ENCODE measurements at regions not wholly inside any gene's neighbourhood (a gene's known extent, or its start where the extent isn't known, plus 50 kb on each side); places are given as distances from the start of the nearest gene placed in this dataset.

GRCh38 chr1:238258510-238258909 is 367.8 kb upstream of the ZP4 start:
- Histone ChIP-seq H3K79me2 (ENCODE audit: control insufficient read depth, insufficient read depth, low read length) (no peaks in the 10 kb centered on the region), H3K4me3 (replicated peaks in 1 of 3; ENCODE audit: insufficient read depth in 1 of 3, low read depth in 1 of 3, low read length in 3 of 3) (no peak overlapping the region), H3K27me3 (ENCODE audit: control insufficient read depth in 2 of 2, insufficient read depth in 2 of 2, low read length in 2 of 2) (no peaks in the 10 kb centered on the region), H3K4me2 (ENCODE audit: insufficient read depth, low read length) (no peak overlapping the region), H2AFZ (ENCODE audit: low read depth, low read length) (no peak overlapping the region), H4K20me1 (replicated peaks; ENCODE audit: control insufficient read depth, extremely low read depth, insufficient read depth, low read length) (no peaks in the 10 kb centered on the region), H3K4me1 (ENCODE audit: control insufficient read depth, extremely low read depth, insufficient read depth, low read length) (no peaks in the 10 kb centered on the region), H3K9ac (replicated peaks; ENCODE audit: extremely low read depth, insufficient read depth, low read length) (no peak overlapping the region), H3K36me3 (ENCODE audit: control insufficient read depth in 2 of 2, extremely low read depth in 1 of 2, insufficient read depth in 2 of 2, low read length in 2 of 2) (no peaks in the 10 kb centered on the region), H3K27ac (ENCODE audit: insufficient read depth, low read depth, low read length) (no peak overlapping the region), H3K9me1 (replicated peaks; ENCODE audit: control insufficient read depth, extremely low read depth, insufficient read depth, low read length) (no peaks in the 10 kb centered on the region), H3K9me3 (replicated peaks; ENCODE audit: control insufficient read depth, insufficient read depth, low read length) (peaks cover 3% of the 10 kb centered on the region)
- no peak for TF ChIP-seq POLR2AphosphoS5 (IDR thresholded peaks at IDR 0.05; ENCODE audit: insufficient read depth, low read depth, low read length)
- no peak for TF ChIP-seq MAX (IDR thresholded peaks at IDR 0.05; ENCODE audit: insufficient read depth, insufficient read length)
- TF ChIP-seq POLR2A (IDR thresholded peaks at IDR 0.05; ENCODE audit: low read depth, low read length) = no peak
- TF ChIP-seq GATA2 (IDR thresholded peaks at IDR 0.05; ENCODE audit: insufficient read depth, insufficient read length, low read depth, low read length) = no peak
- TF ChIP-seq FOS (IDR thresholded peaks at IDR 0.05; ENCODE audit: borderline replicate concordance, insufficient read depth, low read length) = no peak
- no peak for TF ChIP-seq EZH2 (IDR thresholded peaks at IDR 0.05; ENCODE audit: borderline replicate concordance, low read depth, low read length, severe bottlenecking)
- TF ChIP-seq JUN (IDR thresholded peaks at IDR 0.05; ENCODE audit: borderline replicate concordance, insufficient read depth, insufficient read length, low read depth) = no peak
- TF ChIP-seq MYC (IDR thresholded peaks at IDR 0.05; ENCODE audit: low read depth, low read length) = no peak
- no peak for TF ChIP-seq CTCF (IDR thresholded peaks at IDR 0.05; ENCODE audit: extremely low read depth in 1 of 2, insufficient read depth in 1 of 2, low read depth in 1 of 2, low read length in 2 of 2)
- FAIRE-seq (no peak), DNase-seq (ENCODE audit: low read depth, low spot score) (no peak)
- dilution Hi-C loops (cut with MboI; ENCODE audit: extremely low pct_ligation_motif_present, low sequenced_read_pairs) (no loop called here), intact Hi-C loops (cut with micrococcal nuclease) (no loop called here)
- no TSS peak for BruUV-seq (replicated peaks)
- ChIA-PET CTCF (no interaction called here), POLR2A (no interaction called here)

Measured in endothelial cell of umbilical vein (primary cell).